ENCODE measurements at regions not wholly inside any gene's neighbourhood (a gene's known extent, or its start where the extent isn't known, plus 50 kb on each side); places are given as distances from the start of the nearest gene placed in this dataset.

DNA sequence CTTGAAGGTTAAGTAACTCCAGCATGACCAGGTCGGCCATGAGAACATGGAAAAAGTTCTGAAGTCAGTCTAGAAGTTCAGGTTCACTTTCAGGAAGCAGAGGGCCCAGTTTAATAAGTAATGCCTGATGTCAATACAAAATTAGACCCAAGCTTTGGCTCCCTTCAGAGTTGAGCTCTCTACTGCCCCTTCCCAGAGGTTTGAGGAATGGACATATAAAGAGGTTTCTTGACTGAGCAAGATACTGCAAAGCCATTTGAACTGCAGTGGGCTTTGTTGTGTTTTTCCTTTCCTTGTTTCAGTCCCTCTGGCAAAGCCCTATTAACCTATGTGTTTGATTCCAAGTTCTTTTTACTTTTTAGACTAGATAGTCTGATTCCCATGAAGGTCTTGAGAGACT, 97.8 kb upstream of the PREP start:
- Histone ChIP-seq H3K36me3 (ENCODE audit: control insufficient read depth, insufficient read depth, low read length) (no peaks in the 10 kb centered on the region), H3K27me3 (ENCODE audit: control insufficient read depth, insufficient read depth, low read length) (no peaks in the 10 kb centered on the region), H3K4me3 (ENCODE audit: low read depth, low read length) (no peak overlapping the region), H3K4me1 (ENCODE audit: control insufficient read depth, insufficient read depth, low read length) (no peaks in the 10 kb centered on the region), H3K9me3 (ENCODE audit: control insufficient read depth, insufficient read depth, low read length) (no peaks in the 10 kb centered on the region), H3K9ac (ENCODE audit: low read depth, low read length) (no peak overlapping the region)

- no peaks in the 10 kb centered on the region for H3K36me3 ChIP-seq (ENCODE audit: control insufficient read depth, insufficient read depth, low read length)
- no peak overlapping the region for H3K9ac ChIP-seq (ENCODE audit: low read depth, low read length)
- H3K27me3 ChIP-seq (ENCODE audit: control insufficient read depth, insufficient read depth, low read length), result no peaks in the 10 kb centered on the region
- no peak overlapping the region for H3K4me3 ChIP-seq (ENCODE audit: low read depth, low read length)
- H3K9me3 ChIP-seq (ENCODE audit: control insufficient read depth, insufficient read depth, low read length), result no peaks in the 10 kb centered on the region
- H3K4me1 ChIP-seq (ENCODE audit: control insufficient read depth, insufficient read depth, low read length), result no peaks in the 10 kb centered on the region
Observed at GRCh38 chr6:105499931-105500330, 97.0 kb upstream of the PREP start.

DNA sequence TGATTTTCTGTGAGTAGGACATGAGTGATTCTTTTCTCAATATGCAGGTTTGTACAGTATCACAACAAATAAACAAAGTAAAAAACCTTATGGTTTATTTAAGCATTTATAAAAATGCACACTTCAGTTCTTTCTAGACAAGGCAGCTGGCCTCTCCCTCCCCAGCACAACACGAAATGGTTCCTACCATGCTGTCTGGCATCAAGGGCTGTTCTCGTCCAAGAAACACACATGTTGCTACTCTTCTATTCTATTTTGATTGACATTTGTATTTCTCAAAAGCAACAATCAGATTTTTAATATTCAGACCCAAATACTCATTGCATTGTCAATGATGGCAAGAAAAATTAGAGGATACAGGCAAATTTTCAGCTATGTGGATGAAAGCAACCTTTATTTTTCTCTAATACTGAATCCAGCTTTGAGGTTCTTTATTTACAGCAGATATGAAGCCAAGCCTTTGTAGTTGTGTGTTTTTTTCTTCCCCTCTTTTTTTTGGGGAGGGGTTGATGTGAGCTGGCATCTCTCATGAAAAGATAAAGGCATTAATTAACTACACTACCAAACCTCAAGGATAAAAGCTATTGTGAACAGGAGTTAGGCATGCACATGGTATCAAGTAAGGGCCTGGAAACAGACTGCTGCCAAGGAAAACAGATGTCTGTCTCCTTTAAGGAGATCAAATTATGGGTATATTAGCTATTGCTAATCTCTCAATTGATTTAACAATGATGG, 96.4 kb upstream of the PREP start:
- no peaks in the 10 kb centered on the region for H3K9me3 ChIP-seq (ENCODE audit: control insufficient read depth, insufficient read depth, low read length)
- H3K27me3 ChIP-seq (ENCODE audit: control insufficient read depth, insufficient read depth, low read length), result no peaks in the 10 kb centered on the region
- H3K9ac ChIP-seq (ENCODE audit: low read depth, low read length), result no peak overlapping the region
- no peaks in the 10 kb centered on the region for H3K4me1 ChIP-seq (ENCODE audit: control insufficient read depth, insufficient read depth, low read length)
- H3K4me3 ChIP-seq (ENCODE audit: low read depth, low read length), result no peak overlapping the region
- H3K36me3 ChIP-seq (ENCODE audit: control insufficient read depth, insufficient read depth, low read length), result no peaks in the 10 kb centered on the region

- Histone ChIP-seq H3K27me3 (ENCODE audit: control insufficient read depth, insufficient read depth, low read length) (no peaks in the 10 kb centered on the region), H3K9me3 (ENCODE audit: control insufficient read depth, insufficient read depth, low read length) (no peaks in the 10 kb centered on the region), H3K9ac (ENCODE audit: low read depth, low read length) (no peak overlapping the region), H3K4me1 (ENCODE audit: control insufficient read depth, insufficient read depth, low read length) (no peaks in the 10 kb centered on the region), H3K36me3 (ENCODE audit: control insufficient read depth, insufficient read depth, low read length) (no peaks in the 10 kb centered on the region), H3K4me3 (ENCODE audit: low read depth, low read length) (no peak overlapping the region)
Observed at GRCh38 chr6:105497549-105497948, 94.7 kb upstream of the PREP start.

GRCh38 chr6:105495515-105495914, 92.6 kb upstream of the PREP start:
- H3K36me3 ChIP-seq (ENCODE audit: control insufficient read depth, insufficient read depth, low read length), result no peaks in the 10 kb centered on the region
- no peak overlapping the region for H3K9ac ChIP-seq (ENCODE audit: low read depth, low read length)
- no peaks in the 10 kb centered on the region for H3K27me3 ChIP-seq (ENCODE audit: control insufficient read depth, insufficient read depth, low read length)
- no peaks in the 10 kb centered on the region for H3K4me1 ChIP-seq (ENCODE audit: control insufficient read depth, insufficient read depth, low read length)
- no peak overlapping the region for H3K4me3 ChIP-seq (ENCODE audit: low read depth, low read length)
- H3K9me3 ChIP-seq (ENCODE audit: control insufficient read depth, insufficient read depth, low read length), result no peaks in the 10 kb centered on the region

DNA sequence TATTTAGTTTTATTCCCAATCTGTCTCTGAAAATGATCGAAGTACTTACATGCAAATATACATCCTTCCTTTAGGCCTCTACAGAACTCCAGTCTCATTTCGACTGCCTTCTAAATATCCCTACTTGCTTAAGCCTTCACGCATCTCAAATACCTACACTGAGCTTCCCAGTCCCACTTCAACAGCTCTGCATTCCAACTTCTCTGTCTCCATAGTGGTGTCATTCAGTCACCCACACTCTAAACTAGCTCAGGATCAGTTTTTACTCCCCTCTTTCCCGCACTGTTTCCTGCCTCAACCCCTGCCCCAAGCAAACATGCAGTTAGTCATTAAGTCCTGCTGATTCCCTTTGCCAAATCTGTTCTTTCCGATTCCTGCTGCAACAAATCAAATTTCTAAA, 91.8 kb upstream of the PREP start:
- Histone ChIP-seq H3K4me1 (ENCODE audit: control insufficient read depth, insufficient read depth, low read length) (no peaks in the 10 kb centered on the region), H3K9ac (ENCODE audit: low read depth, low read length) (no peak overlapping the region), H3K36me3 (ENCODE audit: control insufficient read depth, insufficient read depth, low read length) (no peaks in the 10 kb centered on the region), H3K27me3 (ENCODE audit: control insufficient read depth, insufficient read depth, low read length) (no peaks in the 10 kb centered on the region), H3K4me3 (ENCODE audit: low read depth, low read length) (no peak overlapping the region), H3K9me3 (ENCODE audit: control insufficient read depth, insufficient read depth, low read length) (no peaks in the 10 kb centered on the region)

- H3K27me3 ChIP-seq (ENCODE audit: control insufficient read depth, insufficient read depth, low read length), result no peaks in the 10 kb centered on the region
- no peak overlapping the region for H3K9ac ChIP-seq (ENCODE audit: low read depth, low read length)
- H3K4me1 ChIP-seq (ENCODE audit: control insufficient read depth, insufficient read depth, low read length), result peaks cover 5% of the 10 kb centered on the region
- H3K9me3 ChIP-seq (ENCODE audit: control insufficient read depth, insufficient read depth, low read length), result no peaks in the 10 kb centered on the region
- H3K36me3 ChIP-seq (ENCODE audit: control insufficient read depth, insufficient read depth, low read length), result no peaks in the 10 kb centered on the region
- no peak overlapping the region for H3K4me3 ChIP-seq (ENCODE audit: low read depth, low read length)
Observed at GRCh38 chr6:105493736-105494135, 90.9 kb upstream of the PREP start.

- peaks cover 9% of the 10 kb centered on the region for H3K4me1 ChIP-seq (ENCODE audit: control insufficient read depth, insufficient read depth, low read length)
- no peaks in the 10 kb centered on the region for H3K36me3 ChIP-seq (ENCODE audit: control insufficient read depth, insufficient read depth, low read length)
- H3K9me3 ChIP-seq (ENCODE audit: control insufficient read depth, insufficient read depth, low read length), result no peaks in the 10 kb centered on the region
- H3K4me3 ChIP-seq (ENCODE audit: low read depth, low read length), result no peak overlapping the region
- H3K9ac ChIP-seq (ENCODE audit: low read depth, low read length), result no peak overlapping the region
- no peaks in the 10 kb centered on the region for H3K27me3 ChIP-seq (ENCODE audit: control insufficient read depth, insufficient read depth, low read length)
Observed at GRCh38 chr6:105492706-105493673, 90.1 kb upstream of the PREP start.

GRCh38 chr6:105489216-105489530, 86.3 kb upstream of the PREP start:
- Histone ChIP-seq H3K9ac (ENCODE audit: low read depth, low read length) (no peak overlapping the region), H3K9me3 (ENCODE audit: control insufficient read depth, insufficient read depth, low read length) (no peaks in the 10 kb centered on the region), H3K27me3 (ENCODE audit: control insufficient read depth, insufficient read depth, low read length) (no peaks in the 10 kb centered on the region), H3K4me1 (ENCODE audit: control insufficient read depth, insufficient read depth, low read length) (peaks cover 9% of the 10 kb centered on the region), H3K36me3 (ENCODE audit: control insufficient read depth, insufficient read depth, low read length) (no peaks in the 10 kb centered on the region), H3K4me3 (ENCODE audit: low read depth, low read length) (no peak overlapping the region)

DNA sequence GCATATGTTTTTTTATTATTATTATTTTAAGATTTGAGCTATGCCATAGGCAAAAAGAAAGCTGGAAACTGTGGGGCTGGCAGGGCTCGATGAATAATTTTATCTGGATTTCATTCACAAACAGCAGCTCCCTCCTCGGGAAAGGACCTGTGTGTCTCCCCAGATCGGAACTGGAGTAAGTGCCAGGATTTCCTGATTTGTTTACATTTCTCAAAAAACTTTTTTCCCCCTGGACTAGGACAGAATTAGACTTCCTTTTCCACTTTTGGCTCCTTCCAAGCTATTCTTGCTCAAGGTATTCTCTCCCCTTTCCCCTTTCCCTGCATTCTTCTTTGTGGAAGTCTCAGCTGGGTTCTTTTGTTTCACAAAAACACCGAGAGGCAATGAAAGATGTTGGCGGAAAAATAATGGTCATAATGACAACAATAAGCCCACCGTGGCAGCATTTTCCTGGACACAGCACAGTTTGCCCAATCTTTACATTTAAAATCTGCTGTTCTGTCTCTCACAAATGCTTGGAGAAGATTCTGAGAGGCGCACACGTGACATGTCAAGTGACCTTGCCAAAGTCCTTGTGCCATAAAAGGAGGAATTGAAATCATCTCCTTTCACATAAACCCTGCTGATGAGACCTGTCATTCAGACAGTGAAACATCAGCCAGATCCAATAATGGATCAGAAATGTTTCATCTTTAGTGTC, 85.8 kb upstream of the PREP start:
- no peaks in the 10 kb centered on the region for H3K36me3 ChIP-seq (ENCODE audit: control insufficient read depth, insufficient read depth, low read length)
- no peaks in the 10 kb centered on the region for H3K9me3 ChIP-seq (ENCODE audit: control insufficient read depth, insufficient read depth, low read length)
- no peaks in the 10 kb centered on the region for H3K27me3 ChIP-seq (ENCODE audit: control insufficient read depth, insufficient read depth, low read length)
- H3K4me3 ChIP-seq (ENCODE audit: low read depth, low read length), result peak overlapping the region; percentile 16
- no peak overlapping the region for H3K9ac ChIP-seq (ENCODE audit: low read depth, low read length)
- H3K4me1 ChIP-seq (ENCODE audit: control insufficient read depth, insufficient read depth, low read length), result peaks cover 9% of the 10 kb centered on the region

DNA sequence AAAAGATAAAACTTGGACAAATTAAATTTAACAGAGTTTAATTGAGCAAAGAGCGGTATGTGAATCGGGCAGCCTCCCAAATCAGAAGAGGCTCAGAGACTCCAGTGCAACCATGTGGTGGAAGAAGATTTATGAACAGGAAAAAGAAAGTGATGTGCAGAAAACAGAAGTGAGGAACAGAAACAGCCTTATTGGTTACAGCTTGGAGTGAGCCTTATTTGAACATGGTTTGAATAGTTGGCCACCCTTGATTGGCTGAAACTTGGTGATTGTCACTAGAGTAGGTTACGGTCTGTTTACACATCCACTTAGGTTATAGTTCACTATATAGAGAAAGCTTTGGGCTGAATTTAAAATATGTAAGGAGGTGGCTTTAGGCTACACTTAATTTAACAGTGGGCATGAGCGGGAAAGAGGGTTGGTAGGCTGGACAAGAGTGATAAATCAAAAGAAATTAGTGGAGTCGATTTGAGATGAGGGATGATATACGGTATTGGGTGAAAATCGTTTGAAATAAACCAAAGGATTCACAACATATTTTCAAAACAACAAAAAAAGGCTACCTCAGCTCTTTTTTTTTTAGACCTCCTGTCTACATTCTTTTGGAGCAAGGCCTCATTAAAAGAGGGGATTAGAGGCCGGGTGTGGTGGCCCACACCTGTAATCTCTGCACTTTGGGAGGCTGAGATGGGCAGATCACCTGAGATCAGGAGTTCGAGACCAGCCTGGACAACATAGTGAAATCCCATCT, 84.3 kb upstream of the PREP start:
- no peaks in the 10 kb centered on the region for H3K9me3 ChIP-seq (ENCODE audit: control insufficient read depth, insufficient read depth, low read length)
- no peaks in the 10 kb centered on the region for H3K27me3 ChIP-seq (ENCODE audit: control insufficient read depth, insufficient read depth, low read length)
- H3K4me3 ChIP-seq (ENCODE audit: low read depth, low read length), result no peak overlapping the region
- peaks cover 9% of the 10 kb centered on the region for H3K4me1 ChIP-seq (ENCODE audit: control insufficient read depth, insufficient read depth, low read length)
- H3K9ac ChIP-seq (ENCODE audit: low read depth, low read length), result no peak overlapping the region
- no peaks in the 10 kb centered on the region for H3K36me3 ChIP-seq (ENCODE audit: control insufficient read depth, insufficient read depth, low read length)

Data from iPS-15b (cell line).